ENCODE measurements at regions not wholly inside any gene's neighbourhood (a gene's known extent, or its start where the extent isn't known, plus 50 kb on each side); places are given as distances from the start of the nearest gene placed in this dataset.

DNA sequence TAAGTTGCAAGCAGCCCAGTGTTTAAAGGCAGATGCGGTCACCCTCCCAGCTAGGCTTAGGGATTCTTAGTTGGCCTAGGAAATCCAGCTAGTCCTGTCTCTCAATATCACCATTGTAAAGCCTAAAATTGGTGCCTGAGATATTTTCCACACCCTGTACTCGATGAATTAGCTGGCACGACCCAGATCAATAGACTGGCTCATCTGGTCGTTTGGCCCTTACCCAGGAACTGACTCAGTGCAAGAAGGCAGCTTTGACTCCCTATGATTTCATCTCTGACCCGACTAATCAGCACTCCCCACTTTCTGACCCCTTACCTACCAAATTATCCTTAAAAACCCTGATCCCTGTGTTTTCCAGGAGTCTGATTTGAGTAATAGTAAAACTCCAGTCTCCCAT, 384.9 kb upstream of the SLC7A11 start:
- TF ChIP-seq, protein P1, sequence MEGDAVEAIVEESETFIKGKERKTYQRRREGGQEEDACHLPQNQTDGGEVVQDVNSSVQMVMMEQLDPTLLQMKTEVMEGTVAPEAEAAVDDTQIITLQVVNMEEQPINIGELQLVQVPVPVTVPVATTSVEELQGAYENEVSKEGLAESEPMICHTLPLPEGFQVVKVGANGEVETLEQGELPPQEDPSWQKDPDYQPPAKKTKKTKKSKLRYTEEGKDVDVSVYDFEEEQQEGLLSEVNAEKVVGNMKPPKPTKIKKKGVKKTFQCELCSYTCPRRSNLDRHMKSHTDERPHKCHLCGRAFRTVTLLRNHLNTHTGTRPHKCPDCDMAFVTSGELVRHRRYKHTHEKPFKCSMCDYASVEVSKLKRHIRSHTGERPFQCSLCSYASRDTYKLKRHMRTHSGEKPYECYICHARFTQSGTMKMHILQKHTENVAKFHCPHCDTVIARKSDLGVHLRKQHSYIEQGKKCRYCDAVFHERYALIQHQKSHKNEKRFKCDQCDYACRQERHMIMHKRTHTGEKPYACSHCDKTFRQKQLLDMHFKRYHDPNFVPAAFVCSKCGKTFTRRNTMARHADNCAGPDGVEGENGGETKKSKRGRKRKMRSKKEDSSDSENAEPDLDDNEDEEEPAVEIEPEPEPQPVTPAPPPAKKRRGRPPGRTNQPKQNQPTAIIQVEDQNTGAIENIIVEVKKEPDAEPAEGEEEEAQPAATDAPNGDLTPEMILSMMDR (IDR thresholded peaks at IDR 0.05): no peak
- TF ChIP-seq POLR2AphosphoS5 (IDR thresholded peaks at IDR 0.05) (no peak), POLR2A (IDR thresholded peaks at IDR 0.05; ENCODE audit: low read depth) (no peak), EP300 (IDR thresholded peaks at IDR 0.05) (no peak)

Data from esophagus muscularis mucosa (tissue), 4 donors.